NCI-H748 treated with DMSO at 0.1 percent for 48 hours (cell line): ENCODE measurements at regions not wholly inside any gene's neighbourhood (a gene's known extent, or its start where the extent isn't known, plus 50 kb on each side); places are given as distances from the start of the nearest gene placed in this dataset.
A peak's percentile ranks its signal among the peaks of the same experiment; 100 is the strongest.

Experiments used
- DNase-seq: peaks from one replicate; lab custom pipeline; 2025; lab: John Stamatoyannopoulos, UW

DNA sequence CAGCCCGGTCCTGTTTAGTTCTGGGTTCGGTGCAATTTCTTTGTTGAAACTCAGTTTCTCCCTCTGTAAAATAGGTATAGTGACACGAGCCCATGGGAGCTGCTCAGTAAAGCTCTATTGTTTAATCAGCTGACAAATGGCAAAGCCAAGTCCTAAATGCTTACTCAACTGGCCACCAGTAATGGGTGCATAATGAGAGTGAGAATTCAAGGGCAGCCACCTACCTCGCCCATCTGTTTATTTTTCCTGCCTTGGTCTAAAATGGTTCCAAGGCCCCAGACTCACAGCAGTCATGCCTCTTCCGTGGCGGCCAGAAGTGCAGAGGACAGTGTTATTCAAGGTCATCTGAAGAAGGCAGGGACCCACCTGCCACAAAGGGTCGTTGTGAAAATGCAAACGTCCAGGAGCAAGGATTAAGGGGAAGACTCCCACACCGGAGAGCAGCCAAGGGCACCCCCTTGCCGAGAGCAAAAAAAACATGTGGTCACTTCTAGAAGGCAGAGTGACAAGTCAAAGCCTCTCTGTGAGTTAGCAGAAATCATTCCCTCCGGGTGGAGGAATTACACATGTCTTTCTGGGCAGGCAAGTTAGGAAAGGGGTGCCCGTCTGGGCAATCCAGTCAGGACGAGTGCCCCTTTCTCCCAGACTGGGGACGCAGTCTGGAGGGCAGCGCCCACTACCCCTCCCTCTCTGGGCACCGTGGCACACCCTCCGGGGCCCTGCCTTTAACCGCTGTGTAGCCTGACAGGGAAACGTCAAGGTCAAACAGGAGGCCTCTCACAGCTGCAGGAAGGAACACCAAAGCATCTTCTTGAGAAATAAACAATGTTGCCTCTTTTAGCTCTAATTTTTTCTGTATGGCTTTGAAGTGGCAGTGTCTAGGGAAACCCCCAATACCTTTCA is 186.2 kb downstream of the FOXO1 start:
- DNase-seq, result no peak

DNA sequence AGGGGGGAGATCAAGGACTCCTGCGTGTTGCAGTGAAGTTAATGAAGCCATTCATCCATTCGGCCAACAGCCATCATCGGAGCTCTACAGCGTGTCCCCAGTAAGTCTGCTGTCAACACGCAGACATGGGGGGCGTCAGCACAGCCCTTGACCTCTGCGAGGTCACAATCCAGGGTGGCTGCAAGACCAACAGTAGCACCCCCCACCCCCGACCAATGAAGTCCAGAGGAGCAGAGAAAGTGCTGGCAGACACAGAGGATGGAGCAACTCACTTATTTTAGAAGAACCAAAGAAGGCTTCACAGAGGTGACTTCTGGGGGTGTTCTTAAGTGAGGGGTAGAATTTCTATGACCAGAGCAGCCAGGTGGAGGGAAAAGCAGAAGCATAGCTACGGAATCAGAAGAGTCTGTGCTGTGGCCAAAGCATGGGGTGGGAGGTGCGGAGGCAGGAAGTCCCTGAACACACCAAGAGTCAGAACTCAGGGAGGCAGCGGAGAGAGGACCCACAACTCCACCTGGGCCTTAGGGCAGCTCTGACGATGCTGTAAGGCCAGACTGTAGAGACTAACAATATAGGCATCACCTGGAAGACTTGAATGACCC is 185.4 kb downstream of the FOXO1 start:
- DNase-seq, result no peak

DNA sequence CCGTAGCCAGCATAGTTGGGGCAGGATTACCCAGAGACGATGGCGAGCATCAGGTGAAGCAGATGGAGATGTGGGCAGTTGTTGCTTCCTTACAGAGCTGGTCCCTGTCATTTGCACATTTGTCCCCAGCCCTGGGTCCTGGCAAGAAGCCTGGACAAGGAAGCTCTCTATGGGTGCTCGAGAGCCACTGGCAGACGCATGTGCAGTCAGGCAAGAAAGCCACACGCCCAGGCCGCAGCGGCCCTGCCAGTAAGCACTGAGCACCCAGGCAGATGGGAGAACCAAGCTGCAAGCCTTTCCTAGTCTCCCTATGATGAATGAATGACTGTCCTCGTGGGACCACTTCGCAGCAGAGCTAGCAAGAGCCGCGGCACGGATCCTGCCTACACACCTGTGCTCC is 182.8 kb downstream of the FOXO1 start:
- no peak for DNase-seq

DNA sequence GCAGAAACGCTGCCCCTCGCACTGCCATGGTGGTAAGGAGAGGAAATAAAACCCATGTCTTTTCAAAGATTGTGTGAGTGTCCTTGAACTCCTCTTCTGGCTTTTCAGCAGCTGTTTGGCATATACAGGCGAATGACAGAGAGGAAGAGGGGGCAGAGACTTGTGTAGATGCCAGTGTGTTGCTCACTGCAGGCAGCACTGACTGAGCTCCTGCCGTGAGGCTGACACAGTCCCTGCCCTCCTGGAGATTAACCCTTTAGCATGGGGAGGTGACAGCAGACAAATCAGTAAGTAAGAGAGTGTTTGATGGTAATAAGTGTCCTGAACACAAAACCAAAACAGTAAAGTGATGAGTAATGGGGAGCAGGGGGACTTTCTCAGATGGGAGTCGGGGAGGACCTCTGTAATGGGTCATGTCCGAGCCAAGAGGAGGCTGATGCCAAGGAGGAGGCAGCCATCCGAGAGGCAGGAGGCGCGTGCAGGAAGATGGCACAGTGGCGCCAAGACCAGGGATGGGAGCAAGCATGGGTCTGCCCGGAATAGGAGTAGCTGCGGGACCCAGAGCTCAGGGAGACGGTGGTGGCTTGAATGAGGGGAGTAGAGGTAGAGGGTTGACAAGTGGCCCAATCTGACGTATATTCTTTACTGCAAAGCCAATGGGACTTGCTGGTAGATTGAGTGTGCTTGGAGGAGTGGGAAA is 182.2 kb downstream of the FOXO1 start:
- DNase-seq, result no peak

DNA sequence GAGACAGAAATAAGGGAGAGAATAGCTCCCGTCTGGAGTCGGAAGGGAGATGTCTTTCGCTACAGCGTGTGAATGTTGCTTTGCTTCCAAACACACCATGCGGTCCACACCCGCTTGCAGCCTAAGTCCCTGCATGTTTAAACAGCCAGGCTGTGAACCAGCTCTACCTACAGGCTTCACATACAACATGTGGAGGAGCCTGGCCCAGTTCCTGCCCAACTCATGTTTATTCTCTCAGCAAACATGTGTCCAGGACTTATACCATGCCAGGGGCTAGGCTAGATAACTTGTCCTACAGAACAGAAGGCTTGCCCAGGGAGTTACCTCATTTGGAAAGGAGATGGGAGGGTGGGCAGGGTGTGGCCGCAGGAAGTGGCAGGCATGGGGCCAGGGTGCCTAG is 181.5 kb downstream of the FOXO1 start:
- no peak for DNase-seq

DNA sequence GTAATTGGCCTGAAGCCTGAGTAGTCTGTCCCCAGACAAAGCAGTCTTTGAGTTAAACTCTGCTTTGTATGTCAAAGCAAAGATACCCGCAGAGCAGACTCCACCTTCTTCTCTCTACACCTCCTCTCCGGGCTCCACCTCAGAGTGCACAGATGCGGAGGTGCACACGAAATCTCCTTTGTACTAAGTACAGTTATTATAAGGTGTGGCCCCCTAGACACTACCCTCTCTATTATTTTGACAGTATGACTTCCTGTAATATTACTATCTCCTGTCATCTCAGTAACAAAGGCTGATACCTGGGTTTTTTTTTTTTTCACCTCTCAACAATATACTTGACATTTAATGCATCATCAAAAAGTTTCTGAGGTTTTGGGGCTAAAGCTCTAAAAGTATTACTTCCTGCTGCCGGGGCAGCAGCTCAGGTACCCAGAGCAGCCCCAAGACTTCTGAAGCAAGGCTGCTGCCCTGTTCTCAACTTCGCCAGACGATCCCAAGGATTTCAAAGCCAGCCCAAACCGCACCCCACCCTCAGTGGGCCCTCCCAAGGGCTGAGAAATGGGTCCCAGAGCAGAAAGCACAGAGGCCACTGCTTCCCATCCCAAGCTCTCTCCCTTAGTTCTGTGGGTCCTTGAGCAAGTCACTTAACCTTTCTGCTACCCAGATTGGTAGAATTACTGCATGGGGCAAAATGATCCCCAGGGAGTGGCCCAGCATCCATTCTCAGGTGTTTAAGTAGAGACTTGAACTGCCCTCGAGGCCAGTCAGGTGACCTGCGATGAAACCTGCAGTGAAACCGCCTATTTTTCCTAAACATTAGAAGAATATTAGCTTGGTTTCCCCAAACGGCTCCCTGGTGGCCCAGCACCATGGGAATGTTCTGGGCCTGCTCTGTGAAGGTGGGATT is 180.6 kb downstream of the FOXO1 start:
- peak; percentile 13 for DNase-seq

DNA sequence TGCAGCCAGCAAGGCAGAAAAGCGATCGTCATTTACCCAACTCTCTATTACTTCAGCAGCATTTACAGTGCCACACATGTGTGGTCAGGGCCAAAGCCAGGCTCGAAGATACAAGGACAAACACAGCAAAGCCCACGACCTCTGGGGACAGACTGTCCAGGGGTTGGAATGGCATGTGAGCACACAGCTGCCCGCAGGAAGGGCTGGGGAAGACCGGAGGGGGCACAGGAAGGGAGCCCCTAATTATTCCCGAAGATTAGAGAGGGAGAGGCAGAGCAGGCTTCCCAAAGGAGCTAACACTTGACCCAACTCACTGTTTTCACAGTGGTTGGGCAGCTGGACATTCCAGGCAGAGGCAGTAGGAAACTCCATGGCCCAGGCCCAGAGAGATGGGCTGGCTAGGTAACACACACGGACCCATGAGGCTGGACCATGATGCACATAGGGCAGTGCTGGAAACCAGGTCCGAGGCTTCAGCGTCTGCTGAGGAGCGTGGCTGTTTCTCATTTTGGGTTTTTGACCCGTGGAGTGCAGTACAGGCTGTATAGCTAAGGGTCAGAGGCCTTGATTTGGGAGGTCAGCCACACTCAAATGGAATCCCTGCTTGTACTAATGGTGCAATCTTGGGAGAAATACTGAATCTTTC is 179.8 kb downstream of the FOXO1 start:
- no peak for DNase-seq

DNA sequence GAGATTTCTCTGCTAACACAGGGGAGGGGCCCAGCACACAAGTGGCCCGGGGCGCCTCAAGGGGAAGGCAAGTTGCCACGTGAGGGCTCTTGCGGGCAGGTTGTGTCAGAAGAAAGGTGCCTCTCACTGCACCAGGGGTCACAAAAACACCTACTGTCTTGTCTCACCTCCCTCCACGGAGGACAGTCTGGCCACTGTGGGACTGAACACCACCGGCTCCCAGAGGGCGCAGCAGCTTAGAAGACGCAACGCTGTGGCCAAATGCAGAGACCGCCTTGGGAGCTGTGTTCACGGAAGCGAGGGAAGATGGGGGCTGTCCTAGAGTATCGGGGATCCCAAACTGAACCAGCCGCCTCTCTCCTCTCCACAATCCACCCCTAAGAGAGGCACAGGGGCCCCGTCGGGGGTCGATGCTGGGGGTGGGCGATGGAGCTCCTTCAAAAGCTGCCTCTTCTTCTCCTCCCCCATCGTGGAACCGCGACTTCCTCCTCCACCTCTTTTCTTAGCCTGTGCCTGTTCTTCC is 177.5 kb downstream of the FOXO1 start:
- DNase-seq, result no peak

- no peak for DNase-seq
Measured at GRCh38 chr13:40490086-40490758, 176.2 kb downstream of the FOXO1 start.

GRCh38 chr13:40492511-40492910 is 173.9 kb downstream of the FOXO1 start:
- DNase-seq, result no peak

- no peak for DNase-seq
Measured at GRCh38 chr13:40494513-40494912, 171.9 kb downstream of the FOXO1 start.

DNA sequence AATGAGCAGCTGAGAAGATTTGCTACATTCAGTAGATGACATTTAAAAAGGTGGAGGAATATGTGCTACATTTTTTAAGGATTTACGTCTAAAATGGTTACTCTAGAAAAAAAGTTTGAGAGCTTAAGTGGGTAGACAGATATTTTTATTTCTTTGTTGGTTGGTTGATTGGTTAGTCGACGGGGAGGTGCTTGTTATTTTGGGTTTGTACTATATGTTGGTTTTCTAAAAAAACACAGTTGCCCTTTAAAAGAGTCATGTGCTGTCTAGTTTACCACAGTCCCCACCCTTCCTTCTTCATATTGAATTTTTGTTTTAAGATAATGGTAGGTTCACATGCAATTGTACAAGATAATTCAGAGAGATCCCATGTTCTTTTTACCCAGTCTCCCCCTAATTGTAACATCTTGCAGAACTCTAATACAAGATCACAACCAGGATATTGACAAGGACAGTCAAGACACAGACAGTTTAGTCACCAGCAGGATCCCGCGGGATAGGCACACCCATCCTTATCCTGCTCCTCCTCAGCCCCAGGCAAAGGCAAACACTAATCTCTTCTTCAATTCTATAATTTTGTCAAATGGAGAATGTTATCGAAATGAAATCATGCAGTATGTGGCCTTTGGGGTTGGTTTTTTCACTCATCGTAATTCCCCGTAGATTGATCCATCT is 171.4 kb downstream of the FOXO1 start:
- no peak for DNase-seq

GRCh38 chr13:40495621-40496001 is 170.8 kb downstream of the FOXO1 start:
- DNase-seq, result no peak

DNA sequence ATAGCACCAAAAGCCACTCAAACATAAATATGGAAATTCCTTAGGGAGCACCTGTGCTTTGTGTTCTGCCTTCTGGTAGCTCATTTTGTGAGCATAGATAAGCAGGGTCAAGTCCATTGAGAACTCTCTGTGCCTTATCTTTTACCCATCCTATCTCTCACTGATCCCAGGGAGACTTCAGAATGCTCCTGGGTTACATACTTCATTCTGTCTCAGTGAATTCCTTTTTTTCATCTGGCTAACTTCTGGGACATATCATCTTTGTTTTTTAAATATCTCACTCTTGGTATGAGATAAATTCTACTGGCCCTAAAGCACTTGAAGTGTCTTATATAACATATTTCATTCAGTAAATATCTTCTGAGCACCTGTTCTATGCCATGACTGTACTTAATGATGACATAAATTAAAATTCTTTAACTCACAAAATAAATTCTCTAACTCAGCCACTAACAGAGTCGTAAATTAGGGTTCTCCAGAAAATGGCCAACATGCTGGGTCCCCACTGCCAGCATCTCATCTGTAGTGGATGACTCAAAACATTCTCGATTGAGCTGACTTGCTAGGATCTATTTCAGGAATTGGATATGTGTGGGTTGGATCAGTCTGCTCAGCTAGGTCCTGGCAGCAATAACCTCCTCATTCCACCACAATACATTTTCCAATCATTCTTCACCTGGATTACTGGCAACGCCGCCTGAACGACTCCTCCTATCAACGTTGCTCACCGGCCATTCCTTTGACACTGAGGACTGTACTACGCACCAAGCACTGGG is 170.2 kb downstream of the FOXO1 start:
- no peak for DNase-seq

GRCh38 chr13:40498461-40498860 is 168.0 kb downstream of the FOXO1 start:
- DNase-seq, result no peak

DNA sequence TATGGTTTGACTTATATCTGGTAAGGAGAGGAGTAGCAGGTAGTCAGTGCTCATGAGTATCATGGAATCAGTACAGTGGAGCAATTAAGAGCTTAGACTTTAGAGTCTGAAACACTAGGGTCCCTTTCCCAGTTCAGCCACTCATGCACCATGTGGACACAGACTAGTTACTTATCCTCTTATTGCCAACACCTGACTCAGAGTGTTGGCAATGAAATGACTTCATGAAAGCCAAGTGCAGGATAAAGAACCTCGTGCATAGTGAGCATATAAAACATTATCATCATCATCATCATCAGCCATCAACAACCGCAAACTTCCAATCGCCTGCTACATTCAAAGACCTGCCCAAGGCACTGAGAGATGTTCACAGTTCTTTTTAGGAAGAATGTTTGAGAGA is 164.2 kb downstream of the FOXO1 start:
- no peak for DNase-seq

- DNase-seq, result no peak
Measured at GRCh38 chr13:40503011-40503410, 163.4 kb downstream of the FOXO1 start.

- DNase-seq, result no peak
Measured at GRCh38 chr13:40503966-40504591, 162.4 kb downstream of the FOXO1 start.

GRCh38 chr13:40504641-40505040 is 161.8 kb downstream of the FOXO1 start:
- no peak for DNase-seq
